ENCODE measurements at regions not wholly inside any gene's neighbourhood (a gene's known extent, or its start where the extent isn't known, plus 50 kb on each side); places are given as distances from the start of the nearest gene placed in this dataset.

DNA sequence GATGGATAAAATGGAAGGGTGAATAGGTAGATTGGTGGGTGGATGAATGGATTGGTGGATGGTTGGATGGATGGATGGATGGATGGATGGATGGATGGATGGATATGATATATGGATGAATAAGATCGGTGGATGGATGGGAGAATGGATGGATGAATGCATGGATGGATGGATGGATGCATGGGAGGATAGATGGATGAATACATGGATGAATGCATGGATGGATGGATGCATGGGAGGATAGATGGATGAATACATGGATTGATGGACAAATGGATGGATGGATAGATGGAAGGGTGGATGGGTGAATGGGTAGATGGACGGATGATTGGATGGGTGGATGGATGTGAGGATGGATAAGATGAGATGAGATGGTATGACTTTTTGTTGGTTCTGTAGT, 95.7 kb upstream of the DUSP22 start:
- no peak for TF ChIP-seq MYC (IDR thresholded peaks at IDR 0.05; ENCODE audit: low read depth, low read length)
- TF ChIP-seq POLR2A (IDR thresholded peaks at IDR 0.05; ENCODE audit: extremely low read depth, insufficient read length) = no peak
- TF ChIP-seq, protein P1, sequence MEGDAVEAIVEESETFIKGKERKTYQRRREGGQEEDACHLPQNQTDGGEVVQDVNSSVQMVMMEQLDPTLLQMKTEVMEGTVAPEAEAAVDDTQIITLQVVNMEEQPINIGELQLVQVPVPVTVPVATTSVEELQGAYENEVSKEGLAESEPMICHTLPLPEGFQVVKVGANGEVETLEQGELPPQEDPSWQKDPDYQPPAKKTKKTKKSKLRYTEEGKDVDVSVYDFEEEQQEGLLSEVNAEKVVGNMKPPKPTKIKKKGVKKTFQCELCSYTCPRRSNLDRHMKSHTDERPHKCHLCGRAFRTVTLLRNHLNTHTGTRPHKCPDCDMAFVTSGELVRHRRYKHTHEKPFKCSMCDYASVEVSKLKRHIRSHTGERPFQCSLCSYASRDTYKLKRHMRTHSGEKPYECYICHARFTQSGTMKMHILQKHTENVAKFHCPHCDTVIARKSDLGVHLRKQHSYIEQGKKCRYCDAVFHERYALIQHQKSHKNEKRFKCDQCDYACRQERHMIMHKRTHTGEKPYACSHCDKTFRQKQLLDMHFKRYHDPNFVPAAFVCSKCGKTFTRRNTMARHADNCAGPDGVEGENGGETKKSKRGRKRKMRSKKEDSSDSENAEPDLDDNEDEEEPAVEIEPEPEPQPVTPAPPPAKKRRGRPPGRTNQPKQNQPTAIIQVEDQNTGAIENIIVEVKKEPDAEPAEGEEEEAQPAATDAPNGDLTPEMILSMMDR (IDR thresholded peaks at IDR 0.05; ENCODE audit: low read depth, low read length) = no peak
- TF ChIP-seq, protein P2, sequence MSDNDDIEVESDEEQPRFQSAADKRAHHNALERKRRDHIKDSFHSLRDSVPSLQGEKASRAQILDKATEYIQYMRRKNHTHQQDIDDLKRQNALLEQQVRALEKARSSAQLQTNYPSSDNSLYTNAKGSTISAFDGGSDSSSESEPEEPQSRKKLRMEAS (IDR thresholded peaks at IDR 0.05; ENCODE audit: low read depth, low read length) = no peak
